Fibroblast of pulmonary artery (primary cell): ENCODE measurements at regions not wholly inside any gene's neighbourhood (a gene's known extent, or its start where the extent isn't known, plus 50 kb on each side); places are given as distances from the start of the nearest gene placed in this dataset.

Source experiments
- DNase-seq: peaks from one replicate; pipeline ENCODE4 v3.0.0-alpha.2; 2010; ENCODE audit warnings: low read depth
- H3K4me3 ChIP-seq: replicated peaks from 2 replicates; pipeline ENCODE4 v1.5.1; 2011; ENCODE audit warnings: low read depth, mild to moderate bottlenecking, control low read depth, low read length, moderate library complexity
- TF ChIP-seq, protein P1 (sequence below): IDR thresholded peaks from 2 replicates; pipeline ENCODE4 v1.5.1; 2011; ENCODE audit warnings: mild to moderate bottlenecking, control low read depth, low read length, inconsistent platforms; ENCODE audit errors: missing control alignments

DNA sequence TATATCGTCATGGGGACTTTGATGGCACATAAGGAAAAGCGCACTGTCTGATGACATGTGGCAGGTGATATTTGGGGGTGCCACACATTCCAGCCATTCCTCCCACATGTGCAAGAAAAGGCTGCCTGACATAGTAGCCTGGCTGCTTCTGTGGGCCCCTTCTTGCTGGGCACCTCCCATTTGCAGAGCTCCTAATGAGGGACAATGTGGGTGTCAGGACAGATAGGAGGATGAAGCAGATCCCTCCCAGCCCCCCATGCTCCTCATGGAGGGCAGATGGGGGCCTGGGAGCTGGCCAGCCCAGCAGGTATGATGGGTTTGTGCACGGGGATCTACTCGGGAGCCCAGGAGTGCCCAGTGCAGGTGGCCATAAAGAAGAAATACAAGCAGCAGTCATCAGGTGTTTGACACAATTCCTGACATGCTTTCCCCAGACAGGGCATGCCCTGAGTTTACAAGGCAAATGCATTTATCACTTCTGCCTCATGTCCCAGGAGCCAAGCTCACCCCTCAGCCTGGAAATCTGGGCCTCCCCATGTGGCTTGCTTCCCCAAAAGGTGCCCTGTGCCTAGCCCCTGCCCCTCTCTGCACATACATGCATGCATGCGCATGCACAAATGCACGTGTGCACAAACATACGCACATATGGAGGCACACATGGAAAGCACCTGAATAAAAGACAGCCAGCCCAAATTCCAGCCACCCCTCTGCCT is 260.6 kb upstream of the RPL38 start:
- DNase-seq = no peak
- TF ChIP-seq, protein P1, sequence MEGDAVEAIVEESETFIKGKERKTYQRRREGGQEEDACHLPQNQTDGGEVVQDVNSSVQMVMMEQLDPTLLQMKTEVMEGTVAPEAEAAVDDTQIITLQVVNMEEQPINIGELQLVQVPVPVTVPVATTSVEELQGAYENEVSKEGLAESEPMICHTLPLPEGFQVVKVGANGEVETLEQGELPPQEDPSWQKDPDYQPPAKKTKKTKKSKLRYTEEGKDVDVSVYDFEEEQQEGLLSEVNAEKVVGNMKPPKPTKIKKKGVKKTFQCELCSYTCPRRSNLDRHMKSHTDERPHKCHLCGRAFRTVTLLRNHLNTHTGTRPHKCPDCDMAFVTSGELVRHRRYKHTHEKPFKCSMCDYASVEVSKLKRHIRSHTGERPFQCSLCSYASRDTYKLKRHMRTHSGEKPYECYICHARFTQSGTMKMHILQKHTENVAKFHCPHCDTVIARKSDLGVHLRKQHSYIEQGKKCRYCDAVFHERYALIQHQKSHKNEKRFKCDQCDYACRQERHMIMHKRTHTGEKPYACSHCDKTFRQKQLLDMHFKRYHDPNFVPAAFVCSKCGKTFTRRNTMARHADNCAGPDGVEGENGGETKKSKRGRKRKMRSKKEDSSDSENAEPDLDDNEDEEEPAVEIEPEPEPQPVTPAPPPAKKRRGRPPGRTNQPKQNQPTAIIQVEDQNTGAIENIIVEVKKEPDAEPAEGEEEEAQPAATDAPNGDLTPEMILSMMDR = no peak
- no peak overlapping the region for H3K4me3 ChIP-seq

DNA sequence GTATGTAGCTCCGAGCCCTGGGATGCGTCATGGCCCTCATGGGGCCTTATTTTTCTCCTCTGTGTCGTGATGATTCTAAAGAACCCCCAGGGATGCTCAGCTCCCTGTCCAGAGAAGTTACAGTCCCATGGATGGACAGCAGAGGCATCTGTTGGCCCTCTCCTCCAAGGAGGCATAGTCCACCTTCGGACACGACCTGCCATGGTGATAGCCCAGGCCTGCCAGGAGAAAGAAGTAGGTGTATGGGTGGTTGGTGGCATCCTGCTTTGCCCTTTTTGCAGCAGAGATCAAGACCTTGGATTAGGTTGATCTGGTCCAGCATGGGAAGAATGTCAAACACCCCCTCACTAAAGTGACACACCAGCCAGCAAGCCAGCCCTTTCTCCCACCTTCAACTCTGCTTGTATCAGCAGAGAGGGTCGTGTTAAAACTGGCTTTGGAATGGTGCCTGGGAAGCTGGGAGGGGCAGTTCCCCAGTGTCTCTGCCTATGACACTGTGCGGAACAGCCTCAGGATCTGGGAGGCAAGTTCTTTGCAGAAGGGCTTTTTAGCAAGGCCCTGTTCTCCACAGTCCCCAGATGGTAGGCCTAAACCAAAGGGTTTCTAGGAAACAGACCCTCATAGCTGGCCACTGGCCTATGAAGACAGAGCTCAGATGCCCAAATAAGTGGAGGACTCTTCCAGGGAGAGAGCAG is 259.9 kb upstream of the RPL38 start:
- no peak overlapping the region for H3K4me3 ChIP-seq
- TF ChIP-seq, protein P1 = no peak
- no peak for DNase-seq

DNA sequence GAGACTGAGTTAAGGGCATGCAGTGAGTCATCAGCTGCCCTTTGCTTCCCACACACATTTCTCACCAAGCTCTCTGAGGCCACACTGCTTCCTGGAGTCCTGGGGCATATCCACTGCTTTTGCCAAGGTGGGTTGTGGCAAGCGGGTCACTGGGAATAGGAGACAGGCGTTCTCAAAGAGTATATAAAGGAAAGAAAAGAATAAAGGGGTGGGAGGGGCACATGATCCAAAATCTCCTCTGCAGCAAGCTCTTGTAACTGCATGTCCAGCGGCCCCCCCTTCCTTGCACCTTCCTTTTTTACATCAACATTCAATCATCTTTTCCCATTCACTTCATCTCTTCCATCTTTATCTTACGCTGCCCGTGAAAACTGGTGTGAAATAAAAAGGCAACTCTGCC is 259.1 kb upstream of the RPL38 start:
- TF ChIP-seq, protein P1 = no peak
- no peak overlapping the region for H3K4me3 ChIP-seq
- no peak for DNase-seq

DNA sequence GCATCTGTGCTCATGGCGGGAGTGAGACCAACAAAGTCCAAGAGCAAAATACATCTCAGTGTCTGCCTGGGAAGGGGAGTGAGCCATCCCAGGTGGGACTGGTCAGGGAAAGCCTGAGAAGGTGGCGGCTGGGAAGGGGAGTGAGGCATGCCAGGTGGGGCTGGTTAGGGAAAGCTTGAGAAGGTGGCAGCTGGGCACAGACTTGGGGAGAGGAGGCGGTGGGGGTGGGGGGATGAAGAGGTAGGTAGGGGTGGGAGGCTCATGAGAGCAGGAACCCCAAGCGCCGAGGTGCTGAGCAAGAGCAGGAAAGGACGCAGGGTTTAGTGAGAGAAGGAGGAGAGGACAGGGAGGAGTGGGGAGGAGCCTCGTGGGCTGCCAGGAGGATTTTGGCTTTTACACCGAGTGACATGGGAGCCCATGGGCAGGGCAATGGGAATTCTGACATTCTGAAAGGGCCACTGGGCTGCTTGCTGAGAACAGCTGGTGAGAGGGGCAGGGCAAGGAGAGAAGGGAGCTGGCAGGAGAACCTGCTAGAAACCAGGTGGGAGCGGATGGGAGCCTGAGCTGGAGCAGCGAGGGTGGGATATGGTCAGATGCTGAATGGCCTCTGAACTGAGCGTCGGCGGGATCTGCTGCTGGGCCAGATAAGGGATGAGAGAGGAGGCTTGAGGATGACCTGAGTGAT is 256.1 kb upstream of the RPL38 start:
- no peak overlapping the region for H3K4me3 ChIP-seq
- TF ChIP-seq, protein P1 = no peak
- DNase-seq = no peak

DNA sequence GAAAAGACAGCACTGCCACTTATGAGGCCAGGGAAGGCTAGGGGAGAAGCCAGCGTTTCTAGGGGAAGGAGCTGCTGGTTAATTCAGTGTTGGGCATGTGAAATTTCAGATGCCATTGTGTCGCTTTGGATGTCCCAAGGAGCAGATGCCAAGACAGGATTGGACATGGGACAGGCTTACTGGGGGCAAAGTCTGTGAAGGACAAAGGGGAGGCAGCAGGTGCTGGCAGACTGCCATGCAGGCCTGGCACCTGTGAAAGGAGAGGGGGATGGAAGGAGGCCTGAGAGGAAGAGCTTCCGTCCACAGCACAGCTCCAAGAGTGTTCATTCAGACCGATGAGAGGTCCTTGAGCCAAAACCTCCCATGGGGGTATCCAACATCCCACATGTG is 255.5 kb upstream of the RPL38 start:
- no peak overlapping the region for H3K4me3 ChIP-seq
- TF ChIP-seq, protein P1 = no peak
- no peak for DNase-seq

DNA sequence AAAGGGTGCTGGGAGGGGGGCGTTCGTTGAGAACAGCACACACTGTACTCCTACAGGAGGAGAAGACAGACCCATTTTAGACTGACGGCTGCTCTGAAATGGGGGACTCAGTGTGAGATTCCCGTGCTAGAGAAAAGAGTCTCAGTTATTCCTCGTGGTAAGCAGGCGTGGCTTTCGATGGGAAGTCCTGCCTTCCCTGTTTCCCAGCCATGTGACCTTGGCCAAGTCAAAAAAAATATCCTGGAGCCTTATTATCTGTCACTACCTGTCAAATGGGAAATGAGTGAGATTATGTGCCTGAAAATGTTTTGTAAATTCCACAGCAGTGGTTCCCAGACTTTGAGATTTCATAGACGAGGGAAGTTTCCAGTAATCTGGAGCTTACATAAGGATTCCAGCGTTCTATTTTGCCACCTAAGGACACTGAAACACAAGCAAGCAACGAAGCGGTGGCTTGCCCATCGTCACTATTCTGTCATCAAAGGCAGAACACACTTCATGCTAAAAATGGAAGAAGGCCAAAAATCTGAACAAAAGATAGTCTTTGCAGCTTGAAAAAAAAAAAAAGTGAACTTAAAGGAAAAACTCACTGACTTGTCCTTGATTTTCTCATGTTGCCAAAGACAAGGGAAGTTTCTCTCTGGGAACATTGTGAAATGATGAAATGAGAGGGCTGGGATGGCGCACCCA is 253.4 kb upstream of the RPL38 start:
- no peak overlapping the region for H3K4me3 ChIP-seq
- TF ChIP-seq, protein P1 = no peak
- DNase-seq = no peak
